ENCODE measurements at regions not wholly inside any gene's neighbourhood (a gene's known extent, or its start where the extent isn't known, plus 50 kb on each side); places are given as distances from the start of the nearest gene placed in this dataset.

- no peak for TF ChIP-seq POLR2A (IDR thresholded peaks at IDR 0.05; ENCODE audit: low read depth, low read length)
- no peak for TF ChIP-seq POLR2AphosphoS5 (IDR thresholded peaks at IDR 0.05; ENCODE audit: low read depth, low read length)
These were observed 109.5 kb upstream of the GRIK3 start for GRCh38 chr1:37143800-37144199.
